Endodermal cell (in vitro differentiated cells): ENCODE measurements at regions not wholly inside any gene's neighbourhood (a gene's known extent, or its start where the extent isn't known, plus 50 kb on each side); places are given as distances from the start of the nearest gene placed in this dataset.

Source experiments
- DNase-seq: peaks from one replicate; pipeline ENCODE4 v3.0.0-alpha.2; 2017
- H3K27ac ChIP-seq: 2 replicates; pipeline ENCODE4 v1.5.1; 2013; ENCODE audit warnings: mild to moderate bottlenecking, low read depth, low read length, moderate library complexity
- H3K27me3 ChIP-seq: 2 replicates; pipeline ENCODE4 v1.6.1; 2013; ENCODE audit warnings: mild to moderate bottlenecking, low read length, moderate library complexity; ENCODE audit not compliant: insufficient read depth, control insufficient read depth, poor library complexity, severe bottlenecking
- H3K36me3 ChIP-seq: 2 replicates; pipeline ENCODE4 v1.7.0; 2013; ENCODE audit warnings: mild to moderate bottlenecking, low read length, moderate library complexity; ENCODE audit not compliant: control insufficient read depth, insufficient read depth
- H3K4me1 ChIP-seq: one replicate; pipeline ENCODE4 v1.7.0; 2013; ENCODE audit warnings: low read length; ENCODE audit not compliant: control insufficient read depth, insufficient read depth
- H3K4me3 ChIP-seq: 2 replicates; pipeline ENCODE4 v1.5.1; 2013; ENCODE audit warnings: mild to moderate bottlenecking, low read length, moderate library complexity
- H3K9ac ChIP-seq: 2 replicates; pipeline ENCODE4 v1.6.1; 2013; ENCODE audit warnings: mild to moderate bottlenecking, low read length, moderate library complexity; ENCODE audit not compliant: poor library complexity, severe bottlenecking; ENCODE audit errors: extremely low read depth
- H3K9me3 ChIP-seq: 2 replicates; pipeline ENCODE4 v1.6.1; 2013; ENCODE audit warnings: mild to moderate bottlenecking, low read length, moderate library complexity; ENCODE audit not compliant: control insufficient read depth
- H3K27ac Mint-ChIP-seq: 2 replicates; pipeline ENCODE4 v1.8.0; 2020; ENCODE audit warnings: mixed read lengths
- H3K27me3 Mint-ChIP-seq: 2 replicates; pipeline ENCODE4 v1.8.0; 2021; ENCODE audit warnings: mild to moderate bottlenecking, mixed read lengths; ENCODE audit not compliant: insufficient read depth
- H3K36me3 Mint-ChIP-seq: 2 replicates; pipeline ENCODE4 v1.8.0; 2020; ENCODE audit warnings: low read depth, mixed read lengths
- H3K4me1 Mint-ChIP-seq: 2 replicates; pipeline ENCODE4 v1.8.0; 2020; ENCODE audit warnings: mixed read lengths
- H3K4me3 Mint-ChIP-seq: 2 replicates; pipeline ENCODE4 v1.8.0; 2020; ENCODE audit warnings: mild to moderate bottlenecking, moderate library complexity, mixed read lengths
- H3K9me3 Mint-ChIP-seq: 2 replicates; pipeline ENCODE4 v1.8.0; 2020; ENCODE audit warnings: mild to moderate bottlenecking, mixed read lengths
- CTCF ChIP-seq: fragments of 200-600 bp; sonication (generic); conservative IDR thresholded peaks from 2 replicates; pipeline ENCODE4 v1.5.0; 2021; ENCODE audit warnings: antibody characterized with exemption, mild to moderate bottlenecking
- WGBS, 2 experiments: methylation state at CpG; one replicate each; pipeline versions ENCODE4 v1.1.5 to v1.1.7; 2013; ENCODE audit warnings: missing lambda C conversion rate in 2 of 2, mixed read lengths in 1 of 2; ENCODE audit not compliant: insufficient coverage in 1 of 2, insufficient read length in 1 of 2; 5-methylcytosine and 5-hydroxymethylcytosine counted together

- H3K9me3 ChIP-seq, result no peaks in the 10 kb centered on the region
- DNase-seq, result no peak
- Mint-ChIP-seq H3K4me1 (no peaks in the 10 kb centered on the region), H3K4me3 (no peak overlapping the region), H3K36me3 (no peaks in the 10 kb centered on the region), H3K9me3 (no peaks in the 10 kb centered on the region), H3K27ac (no peak overlapping the region), H3K27me3 (no peaks in the 10 kb centered on the region)
- no peaks in the 10 kb centered on the region for H3K36me3 ChIP-seq
- H3K27ac ChIP-seq, result peak overlapping the region; percentile 2
- TF ChIP-seq CTCF, result no peak
- H3K4me3 ChIP-seq, result no peak overlapping the region
- no peaks in the 10 kb centered on the region for H3K27me3 ChIP-seq
- 91% methylated on average over 1 of the region's 1 CpG; no CpG with 5 or more reads in 1 of the 2 experiments for WGBS, 2 experiments
- H3K9ac ChIP-seq, result no peak overlapping the region
- H3K4me1 ChIP-seq, result no peaks in the 10 kb centered on the region
Measured at GRCh38 chr14:30305346-30305745, 253.6 kb upstream of the G2E3 start.

GRCh38 chr14:30309405-30309804 is 249.6 kb upstream of the G2E3 start:
- Histone ChIP-seq H3K4me3 (no peak overlapping the region), H3K9ac (no peak overlapping the region), H3K4me1 (no peaks in the 10 kb centered on the region), H3K27me3 (no peaks in the 10 kb centered on the region), H3K9me3 (no peaks in the 10 kb centered on the region), H3K36me3 (no peaks in the 10 kb centered on the region), H3K27ac (no peak overlapping the region)
- no peak for TF ChIP-seq CTCF
- no peaks in the 10 kb centered on the region for H3K27me3 Mint-ChIP-seq
- WGBS, 2 experiments, result 95% methylated on average over 2 of the region's 2 CpGs; no CpG with 5 or more reads in 1 of the 2 experiments
- H3K36me3 Mint-ChIP-seq, result no peaks in the 10 kb centered on the region
- H3K4me1 Mint-ChIP-seq, result no peaks in the 10 kb centered on the region
- no peak overlapping the region for H3K4me3 Mint-ChIP-seq
- DNase-seq, result no peak
- no peak overlapping the region for H3K27ac Mint-ChIP-seq
- H3K9me3 Mint-ChIP-seq, result peaks cover 3% of the 10 kb centered on the region

- Histone ChIP-seq H3K27me3 (no peaks in the 10 kb centered on the region), H3K9ac (no peak overlapping the region), H3K27ac (no peak overlapping the region), H3K9me3 (no peaks in the 10 kb centered on the region), H3K4me3 (no peak overlapping the region), H3K4me1 (no peaks in the 10 kb centered on the region), H3K36me3 (no peaks in the 10 kb centered on the region)
- peaks cover 4% of the 10 kb centered on the region for H3K27me3 Mint-ChIP-seq
- H3K9me3 Mint-ChIP-seq, result peaks cover 7% of the 10 kb centered on the region
- no peak overlapping the region for H3K4me3 Mint-ChIP-seq
- DNase-seq, result no peak
- no peaks in the 10 kb centered on the region for H3K36me3 Mint-ChIP-seq
- no peak for TF ChIP-seq CTCF
- 84% methylated on average over 1 of the region's 1 CpG; no CpG with 5 or more reads in 1 of the 2 experiments for WGBS, 2 experiments
- H3K27ac Mint-ChIP-seq, result no peak overlapping the region
- no peaks in the 10 kb centered on the region for H3K4me1 Mint-ChIP-seq
Measured at GRCh38 chr14:30312214-30312613, 246.7 kb upstream of the G2E3 start.
